ENCODE measurements at regions not wholly inside any gene's neighbourhood (a gene's known extent, or its start where the extent isn't known, plus 50 kb on each side); places are given as distances from the start of the nearest gene placed in this dataset.

DNA sequence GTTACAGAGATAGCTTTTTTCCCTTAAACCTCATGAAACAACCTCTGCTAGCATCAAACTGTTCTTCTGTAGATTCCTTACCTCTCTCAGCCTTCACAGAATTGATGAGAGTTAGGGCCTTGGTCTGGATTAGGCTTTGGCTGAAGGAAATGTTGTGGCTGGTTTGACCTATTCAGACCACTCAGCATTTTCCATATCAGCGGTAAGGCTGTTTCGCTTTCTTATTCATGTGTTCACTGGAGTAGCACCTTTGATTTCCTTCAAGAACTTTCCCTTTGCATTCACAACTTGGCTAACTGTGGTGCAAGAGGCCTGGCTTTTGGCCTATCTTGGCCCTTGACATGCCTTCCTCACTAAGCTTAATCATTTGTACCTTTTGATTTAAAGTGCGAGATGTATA, 50.7 kb upstream of the NRXN3 start:
- TF ChIP-seq, protein P1, sequence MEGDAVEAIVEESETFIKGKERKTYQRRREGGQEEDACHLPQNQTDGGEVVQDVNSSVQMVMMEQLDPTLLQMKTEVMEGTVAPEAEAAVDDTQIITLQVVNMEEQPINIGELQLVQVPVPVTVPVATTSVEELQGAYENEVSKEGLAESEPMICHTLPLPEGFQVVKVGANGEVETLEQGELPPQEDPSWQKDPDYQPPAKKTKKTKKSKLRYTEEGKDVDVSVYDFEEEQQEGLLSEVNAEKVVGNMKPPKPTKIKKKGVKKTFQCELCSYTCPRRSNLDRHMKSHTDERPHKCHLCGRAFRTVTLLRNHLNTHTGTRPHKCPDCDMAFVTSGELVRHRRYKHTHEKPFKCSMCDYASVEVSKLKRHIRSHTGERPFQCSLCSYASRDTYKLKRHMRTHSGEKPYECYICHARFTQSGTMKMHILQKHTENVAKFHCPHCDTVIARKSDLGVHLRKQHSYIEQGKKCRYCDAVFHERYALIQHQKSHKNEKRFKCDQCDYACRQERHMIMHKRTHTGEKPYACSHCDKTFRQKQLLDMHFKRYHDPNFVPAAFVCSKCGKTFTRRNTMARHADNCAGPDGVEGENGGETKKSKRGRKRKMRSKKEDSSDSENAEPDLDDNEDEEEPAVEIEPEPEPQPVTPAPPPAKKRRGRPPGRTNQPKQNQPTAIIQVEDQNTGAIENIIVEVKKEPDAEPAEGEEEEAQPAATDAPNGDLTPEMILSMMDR (conservative IDR thresholded peaks at IDR 0.05; ENCODE audit: low read length) = no peak
- TF ChIP-seq EZH2phosphoT487 (IDR thresholded peaks at IDR 0.05; ENCODE audit: borderline replicate concordance) = no peak

All from Loucy (cell line).